K562 (cell line): ENCODE measurements at regions not wholly inside any gene's neighbourhood (a gene's known extent, or its start where the extent isn't known, plus 50 kb on each side); places are given as distances from the start of the nearest gene placed in this dataset.

Experiments
- CBFA2T2 ChIP-seq: fragments of 450-650 bp; conservative IDR thresholded peaks from 2 replicates; pipeline ENCODE4 v1.6.1; 2017; ENCODE audit warnings: mild to moderate bottlenecking
- CBFA2T3 ChIP-seq: fragments of 450-650 bp; IDR thresholded peaks from 2 replicates; pipeline ENCODE4 v1.6.1; 2017
- CBX3 ChIP-seq, 2 experiments: IDR thresholded peaks; 1 replicate in 1 of 2; 2 replicates in 1 of 2; pipeline ENCODE4 v1.6.1; 2012; ENCODE audit warnings: inconsistent platforms in 2 of 2, low read length in 2 of 2, borderline replicate concordance in 1 of 2, control low read depth in 1 of 2
- E2F5 ChIP-seq: sonication (generic); formaldehyde crosslinking; IDR thresholded peaks from 2 replicates; pipeline ENCODE4 v1.8.0; 2022; ENCODE audit warnings: mild to moderate bottlenecking, missing genetic modification reagents
- FOSL1 ChIP-seq: fragments of 200-800 bp; sonication (Bioruptor generic); conservative IDR thresholded peaks from 2 replicates; pipeline ENCODE4 v1.6.1; 2016; ENCODE audit warnings: missing genetic modification characterization, missing compliant biosample characterization
- HDAC3 ChIP-seq: fragments of 450-650 bp; IDR thresholded peaks from 2 replicates; pipeline ENCODE4 v1.6.1; 2018; ENCODE audit warnings: borderline replicate concordance, mild to moderate bottlenecking, moderate library complexity; ENCODE audit not compliant: partially characterized antibody
- JUN ChIP-seq, 2 experiments: sonication (generic) in 1 of 2; formaldehyde crosslinking in 1 of 2; IDR thresholded peaks; 2 replicates each; pipeline versions ENCODE4 v1.6.1 to v1.8.0; 2012 to 2022; ENCODE audit warnings: borderline replicate concordance in 2 of 2, mild to moderate bottlenecking in 2 of 2, improper control_type of control experiment in 1 of 2, low read depth in 1 of 2, low read length in 1 of 2, missing genetic modification reagents in 1 of 2
- MAZ ChIP-seq, 2 experiments: fragments of 450-650 bp in 1 of 2; sonication (generic) in 1 of 2; formaldehyde crosslinking; IDR thresholded peaks in 1 of 2; conservative IDR thresholded peaks in 1 of 2; 2 replicates each; pipeline versions ENCODE4 v1.4.0 to v1.5.0; 2020; ENCODE audit warnings: mild to moderate bottlenecking in 1 of 2, missing genetic modification reagents in 1 of 2
- MEIS2 ChIP-seq: fragments of 450-650 bp; IDR thresholded peaks from 2 replicates; pipeline ENCODE4 v1.6.1; 2014; ENCODE audit warnings: mild to moderate bottlenecking; ENCODE audit not compliant: partially characterized antibody
- NR2C1 ChIP-seq, 2 experiments: fragments of 450-650 bp; IDR thresholded peaks; 2 replicates each; pipeline ENCODE4 v1.6.1; 2017; ENCODE audit warnings: mild to moderate bottlenecking in 2 of 2, antibody characterized with exemption in 1 of 2, inconsistent platforms in 1 of 2, missing compliant biosample characterization in 1 of 2, missing genetic modification characterization in 1 of 2
- POLR2H ChIP-seq: IDR thresholded peaks from 2 replicates; pipeline ENCODE4 v1.6.1; 2016; ENCODE audit warnings: missing genetic modification characterization, low read depth, mild to moderate bottlenecking, control low read depth, missing compliant biosample characterization, moderate library complexity
- RCOR1 ChIP-seq, 2 experiments: IDR thresholded peaks; 2 replicates each; pipeline ENCODE4 v1.6.1; 2012; ENCODE audit warnings: low read depth in 2 of 2, low read length in 2 of 2, borderline replicate concordance in 1 of 2, improper control_type of control experiment in 1 of 2
- SMAD4 ChIP-seq: fragments of 250-450 bp; sonication (Bioruptor Pico); conservative IDR thresholded peaks from 2 replicates; pipeline ENCODE4 v1.8.0; 2021; ENCODE audit warnings: inconsistent platforms, mild to moderate bottlenecking, moderate library complexity
- TAL1 ChIP-seq: fragments of 450-650 bp; IDR thresholded peaks from 2 replicates; pipeline ENCODE4 v1.6.1; 2016; ENCODE audit warnings: mild to moderate bottlenecking
- TRIM24 ChIP-seq, 2 experiments: fragments of 450-650 bp; IDR thresholded peaks; 2 replicates each; pipeline ENCODE4 v1.6.1; 2016
- ZNF318 ChIP-seq, 2 experiments: fragments of 450-650 bp; IDR thresholded peaks; 2 replicates each; pipeline ENCODE4 v1.6.1; 2016; ENCODE audit warnings: mild to moderate bottlenecking in 2 of 2, borderline replicate concordance in 1 of 2, low read depth in 1 of 2, moderate library complexity in 1 of 2

- TF ChIP-seq POLR2H (tag) (no peak), NR2C1 (IDR thresholded peaks at IDR 0.05) (peak; percentile 43; the same call in 1 of the 2 replicates), NR2C1 (tag; IDR thresholded peaks at IDR 0.05) (peak; percentile 28), CBX3 (IDR thresholded peaks at IDR 0.05; ENCODE audit: borderline replicate concordance in 1 of 2, low read length in 2 of 2) (0 out of 3 replicates have a peak, but pooled peaks of 1 of the 2 experiments have one; percentile 28), SMAD4 (peak; percentile 99), RCOR1 (IDR thresholded peaks at IDR 0.05; ENCODE audit: borderline replicate concordance in 1 of 2, low read depth in 2 of 2, low read length in 2 of 2) (peak in 1 of 2 experiments; percentile 64; a peak in 1 of 4 replicates), CBFA2T3 (peak; percentile 78), FOSL1 (tag) (peak; percentile 55), CBFA2T2 (peak; percentile 66), TRIM24 (IDR thresholded peaks at IDR 0.05) (peak in 1 of 2 experiments; percentile 11; a peak in 1 of 4 replicates), MAZ (CRISPR knock-in tag; conservative IDR thresholded peaks at IDR 0.05 in 1 of 2, IDR thresholded peaks at IDR 0.05 in 1 of 2) (0 out of 4 replicates have a peak, but pooled peaks of 1 of the 2 experiments have one; percentile 7), JUN (IDR thresholded peaks at IDR 0.05; ENCODE audit: borderline replicate concordance, low read depth, low read length) (0 out of 2 replicates have a peak, but pooled peaks have one; percentile 27), JUN (CRISPR knock-in tag; IDR thresholded peaks at IDR 0.05; ENCODE audit: borderline replicate concordance) (no peak), TAL1 (peak; percentile 32; the same call in 1 of the 2 replicates), ZNF318 (IDR thresholded peaks at IDR 0.05; ENCODE audit: borderline replicate concordance in 1 of 2, low read depth in 1 of 2) (peak in 1 of 2 experiments; percentile 55; a peak in 1 of 4 replicates), HDAC3 (peak; percentile 76), E2F5 (CRISPR knock-in tag) (no peak), MEIS2 (peak; percentile 83)
These were observed 124.2 kb upstream of the ETV3 start (continued) for GRCh38 chr1:157262422-157262821.
